Keratinocyte (primary cell): ENCODE measurements at regions not wholly inside any gene's neighbourhood (a gene's known extent, or its start where the extent isn't known, plus 50 kb on each side); places are given as distances from the start of the nearest gene placed in this dataset.

Source experiments
- EZH2 ChIP-seq: IDR thresholded peaks from one replicate; pipeline ENCODE4 v1.6.1; 2012; ENCODE audit warnings: inconsistent platforms, mild to moderate bottlenecking, low read length, moderate library complexity
- TF ChIP-seq, protein P1 (sequence below), 3 experiments: IDR thresholded peaks in 1 of 3; conservative IDR thresholded peaks in 1 of 3; optimal IDR thresholded peaks in 1 of 3; 2 replicates in 2 of 3; 3 replicates in 1 of 3; pipeline versions ENCODE3 to v1.5.1; 2011; ENCODE audit warnings: low read length in 3 of 3, mild to moderate bottlenecking in 3 of 3, moderate library complexity in 2 of 3, control low read depth in 1 of 3, inconsistent platforms in 1 of 3; ENCODE audit not compliant: insufficient read depth in 2 of 3; ENCODE audit errors: extremely low read depth in 1 of 3

DNA sequence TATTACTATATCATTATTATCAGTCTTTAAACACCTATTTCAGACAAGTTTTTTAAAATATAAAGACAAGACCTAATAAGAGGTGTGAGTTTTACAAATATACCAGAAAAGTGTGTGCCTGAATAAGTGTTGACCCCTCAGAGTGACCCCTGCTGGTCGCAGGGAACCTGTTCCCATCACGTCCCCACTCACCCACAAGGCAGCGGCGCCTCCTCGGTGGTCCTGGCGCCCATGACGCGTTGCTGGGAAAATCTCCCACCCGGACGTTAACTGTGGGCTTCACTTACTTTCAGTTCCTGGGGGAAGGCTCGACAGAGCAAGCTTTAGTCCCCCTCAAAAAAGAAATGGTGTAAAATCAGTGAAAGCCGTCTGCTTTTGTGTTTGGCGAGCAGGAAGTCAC lies 93.5 kb downstream of the TMEM18 start:
- TF ChIP-seq, protein P1, sequence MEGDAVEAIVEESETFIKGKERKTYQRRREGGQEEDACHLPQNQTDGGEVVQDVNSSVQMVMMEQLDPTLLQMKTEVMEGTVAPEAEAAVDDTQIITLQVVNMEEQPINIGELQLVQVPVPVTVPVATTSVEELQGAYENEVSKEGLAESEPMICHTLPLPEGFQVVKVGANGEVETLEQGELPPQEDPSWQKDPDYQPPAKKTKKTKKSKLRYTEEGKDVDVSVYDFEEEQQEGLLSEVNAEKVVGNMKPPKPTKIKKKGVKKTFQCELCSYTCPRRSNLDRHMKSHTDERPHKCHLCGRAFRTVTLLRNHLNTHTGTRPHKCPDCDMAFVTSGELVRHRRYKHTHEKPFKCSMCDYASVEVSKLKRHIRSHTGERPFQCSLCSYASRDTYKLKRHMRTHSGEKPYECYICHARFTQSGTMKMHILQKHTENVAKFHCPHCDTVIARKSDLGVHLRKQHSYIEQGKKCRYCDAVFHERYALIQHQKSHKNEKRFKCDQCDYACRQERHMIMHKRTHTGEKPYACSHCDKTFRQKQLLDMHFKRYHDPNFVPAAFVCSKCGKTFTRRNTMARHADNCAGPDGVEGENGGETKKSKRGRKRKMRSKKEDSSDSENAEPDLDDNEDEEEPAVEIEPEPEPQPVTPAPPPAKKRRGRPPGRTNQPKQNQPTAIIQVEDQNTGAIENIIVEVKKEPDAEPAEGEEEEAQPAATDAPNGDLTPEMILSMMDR (optimal IDR thresholded peaks at IDR 0.05 in 1 of 3, IDR thresholded peaks at IDR 0.05 in 1 of 3, conservative IDR thresholded peaks at IDR 0.05 in 1 of 3; ENCODE audit: extremely low read depth in 1 of 3, insufficient read depth in 2 of 3, low read length in 3 of 3) = no peak
- no peak for TF ChIP-seq EZH2
